Germinal center (tissue), 1 donor: ENCODE measurements at regions not wholly inside any gene's neighbourhood (a gene's known extent, or its start where the extent isn't known, plus 50 kb on each side); places are given as distances from the start of the nearest gene placed in this dataset.

Experiments
- DNase-seq: peaks from one replicate; pipeline ENCODE4 v3.0.0; 2012; ENCODE audit warnings: mixed read lengths, low spot score

DNA sequence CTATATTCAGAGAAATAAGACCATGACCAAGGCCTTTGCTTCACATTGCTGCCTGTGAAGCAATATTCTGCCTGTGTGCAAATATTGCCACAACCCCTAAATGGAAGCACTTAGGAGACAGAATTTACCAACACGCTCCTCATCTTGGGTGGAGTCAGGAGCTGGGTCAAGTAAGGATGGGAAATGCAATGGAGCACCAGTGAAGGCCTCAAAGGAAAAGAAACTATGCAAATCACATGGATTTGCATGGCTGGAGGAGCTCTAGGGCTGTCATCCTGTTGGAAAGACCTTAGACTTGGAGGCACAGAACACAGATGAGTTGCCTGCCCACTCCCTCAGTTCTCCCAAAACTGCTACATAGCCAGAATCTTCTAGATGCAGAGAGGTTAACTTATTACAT is 435.5 kb downstream of the SIPA1L2 start:
- DNase-seq = no peak

DNA sequence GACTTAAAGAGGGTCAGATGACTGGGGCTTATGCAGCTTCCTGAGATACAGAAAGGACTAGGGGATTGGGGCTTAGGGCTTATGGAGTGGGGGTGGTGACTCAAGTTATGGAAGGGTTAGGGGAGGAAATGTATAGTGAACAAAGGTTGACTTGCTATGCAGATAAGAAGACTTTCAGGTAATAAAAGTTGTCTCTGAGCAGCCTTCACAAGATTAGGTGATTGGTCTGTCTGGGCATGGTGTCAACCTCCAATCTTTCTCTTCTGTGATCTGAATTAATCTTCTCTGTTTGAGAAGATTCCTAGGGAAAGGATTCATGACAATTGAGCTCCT is 436.5 kb downstream of the SIPA1L2 start:
- no peak for DNase-seq

DNA sequence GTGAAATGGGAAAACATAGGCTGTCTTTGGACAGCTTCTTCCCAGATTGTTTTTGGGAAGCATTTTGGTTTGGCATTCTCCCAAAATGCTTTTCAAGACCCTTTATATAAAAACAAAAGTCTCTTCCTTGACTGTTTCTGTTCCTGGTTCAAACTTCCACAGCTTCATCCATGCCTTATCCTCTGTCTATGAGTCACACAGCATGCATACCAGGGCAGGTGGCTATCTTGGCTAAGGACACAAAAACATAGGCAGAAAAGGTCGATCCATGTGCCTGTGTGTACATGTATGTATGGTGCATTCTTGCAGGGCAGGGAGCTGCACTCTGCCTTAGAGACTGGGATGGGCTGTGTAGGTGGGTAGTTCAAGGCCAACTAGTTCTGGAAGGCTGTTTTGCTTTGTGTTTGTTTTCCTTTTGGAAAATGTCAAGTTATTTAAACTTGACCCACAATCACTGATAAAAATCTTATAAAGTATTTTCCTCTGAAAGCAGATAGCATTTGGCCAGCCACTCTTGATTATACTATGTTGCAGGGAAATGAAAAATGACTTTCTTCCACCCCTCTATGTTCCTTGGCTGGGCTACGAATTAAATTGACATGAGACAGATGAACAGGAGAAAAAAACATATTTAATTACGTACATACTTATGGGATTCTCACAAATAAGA is 437.0 kb downstream of the SIPA1L2 start:
- no peak for DNase-seq

DNA sequence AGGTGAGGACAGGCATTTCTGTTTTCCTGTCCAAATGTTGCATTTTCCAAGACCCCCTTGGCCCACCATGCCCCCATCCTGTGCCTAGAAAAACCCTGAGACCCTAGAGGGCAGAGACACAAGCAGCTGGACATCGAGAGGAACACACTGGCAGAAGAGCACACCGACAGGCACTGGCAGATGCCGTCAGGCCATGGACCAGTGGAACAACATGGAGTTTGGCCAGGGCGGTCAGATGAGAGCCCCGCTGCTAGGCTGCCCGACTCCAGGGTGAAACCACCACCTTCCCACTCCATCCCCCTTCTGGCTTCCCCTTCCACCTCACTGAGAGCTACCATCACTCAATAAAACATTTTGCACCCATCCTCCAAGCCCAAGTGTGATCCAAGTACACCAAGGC is 438.4 kb downstream of the SIPA1L2 start:
- DNase-seq = no peak

DNA sequence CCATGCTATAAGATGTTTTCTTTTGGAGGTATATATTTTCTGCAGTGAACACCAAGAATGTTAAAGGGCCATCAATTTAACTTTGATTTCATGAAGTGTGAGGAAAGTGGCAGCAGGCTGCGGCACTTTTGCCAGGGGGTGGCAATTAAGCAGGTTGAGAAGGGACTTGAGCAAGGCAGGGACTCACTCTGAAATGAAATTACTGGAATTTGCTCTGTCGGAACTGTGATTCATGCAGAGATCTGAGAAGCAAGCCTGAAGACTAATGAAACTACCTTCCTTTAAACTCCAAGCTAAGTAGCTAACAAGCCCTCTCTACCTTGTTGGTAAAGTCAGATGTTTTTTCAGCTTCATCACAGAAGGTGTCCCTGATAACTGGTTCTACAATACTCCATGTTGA is 441.6 kb downstream of the SIPA1L2 start:
- no peak for DNase-seq

DNA sequence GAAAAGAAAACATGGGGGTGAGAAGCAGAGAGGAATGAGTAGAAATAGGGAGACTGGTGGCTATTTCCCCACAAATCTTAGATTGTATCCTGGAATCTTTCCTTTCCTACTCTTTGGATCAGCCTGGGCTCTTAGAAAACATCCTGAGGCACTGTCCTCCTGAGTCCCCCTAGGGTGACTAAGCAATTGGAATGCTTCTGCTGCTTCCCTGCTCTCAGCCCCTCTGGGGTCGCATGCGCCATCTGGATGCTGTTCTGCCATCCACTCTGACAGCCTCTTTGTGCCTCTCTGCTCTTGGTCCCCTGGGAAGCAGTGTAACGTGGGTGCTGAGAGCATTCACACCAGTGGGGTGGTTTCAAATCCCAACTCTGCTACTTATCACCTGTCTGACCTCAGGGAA is 443.0 kb downstream of the SIPA1L2 start:
- no peak for DNase-seq

DNA sequence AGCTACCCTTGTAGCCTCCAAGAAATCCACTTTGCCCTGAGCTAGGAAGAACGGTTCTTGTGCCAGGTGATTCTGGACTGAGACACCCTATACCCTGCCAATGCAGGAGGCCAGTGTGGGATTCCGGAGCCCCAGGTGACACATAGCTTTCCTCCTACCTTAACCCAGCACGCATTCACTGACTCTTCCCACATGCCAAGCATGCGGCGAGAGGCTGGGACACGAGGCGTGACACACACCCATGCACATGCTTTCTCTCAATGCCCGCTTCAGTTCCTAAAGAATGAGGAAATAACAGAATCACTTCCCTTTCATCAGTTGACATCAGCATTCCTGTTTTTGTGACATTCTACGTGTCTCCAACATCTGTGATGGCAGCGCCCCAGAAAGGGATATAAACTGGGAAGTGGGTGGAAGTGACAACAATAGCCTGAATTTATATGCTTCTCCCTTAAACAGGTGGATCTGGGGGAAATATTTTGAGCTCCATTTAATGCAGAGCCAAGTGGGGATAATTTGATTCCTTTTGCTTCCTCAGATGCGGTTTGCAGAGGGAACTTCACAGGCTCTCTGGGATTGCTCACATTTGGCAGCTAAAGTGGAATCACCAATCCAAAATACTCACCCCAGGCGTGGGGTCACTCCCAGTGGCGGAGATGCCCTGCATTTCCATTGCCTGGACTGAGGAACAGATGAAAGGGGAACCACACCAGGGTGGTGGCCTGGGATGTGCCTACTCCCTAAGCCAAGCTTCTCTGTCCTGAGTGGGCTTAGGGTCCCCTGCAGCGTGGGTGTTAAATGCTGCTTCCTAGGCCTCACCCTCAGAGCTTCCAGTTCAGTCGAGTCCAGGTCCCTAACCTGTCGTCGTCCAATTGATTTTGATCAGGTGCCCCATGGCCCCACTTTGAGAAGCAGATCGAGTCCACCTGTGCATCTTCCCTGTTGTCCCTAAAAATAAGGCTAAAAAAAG is 445.1 kb downstream of the SIPA1L2 start:
- DNase-seq = no peak

DNA sequence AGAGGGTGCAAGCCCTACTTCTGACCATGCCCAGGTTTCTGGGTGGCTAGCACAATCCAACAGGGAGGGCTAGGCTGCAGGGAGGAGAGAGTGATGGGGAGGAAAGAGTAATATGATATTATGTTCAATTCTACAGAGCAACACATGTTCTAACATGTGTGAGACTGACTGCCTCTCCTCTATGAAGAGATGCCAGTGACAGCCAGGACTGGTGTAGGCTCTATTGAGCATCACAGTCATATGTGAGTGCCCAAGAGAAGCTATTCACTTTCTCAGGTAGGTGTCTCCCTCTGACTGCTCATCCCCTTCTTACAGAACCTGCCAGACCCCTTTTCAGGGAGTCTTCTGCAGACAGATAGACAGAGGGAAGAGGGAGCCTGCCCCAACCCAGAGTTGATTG is 446.1 kb downstream of the SIPA1L2 start:
- no peak for DNase-seq

DNA sequence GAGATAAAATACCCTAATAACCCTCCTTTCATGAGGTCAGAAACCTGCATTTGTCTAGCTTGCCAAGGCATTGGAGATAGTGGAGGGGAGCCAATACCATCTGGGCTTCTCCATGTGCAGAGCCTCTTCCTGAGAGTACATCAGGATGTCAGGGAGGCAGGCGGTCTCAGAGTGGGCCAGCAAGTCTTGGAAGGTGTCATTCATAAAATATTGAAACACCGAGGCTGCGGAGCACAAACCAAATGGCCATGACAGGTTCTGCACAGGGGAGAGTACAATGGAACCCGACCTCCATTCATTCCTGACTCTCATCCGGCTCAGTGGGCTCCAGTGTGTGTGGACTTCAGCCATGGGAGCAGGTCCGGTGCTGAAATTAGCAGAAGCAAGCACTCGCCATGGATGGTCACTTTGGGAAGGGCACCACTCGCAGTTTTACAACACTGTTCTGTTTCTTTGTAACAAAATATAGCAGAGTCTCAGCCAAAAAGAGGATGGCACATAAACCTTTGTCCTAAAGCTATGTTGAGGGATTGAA is 446.6 kb downstream of the SIPA1L2 start:
- no peak for DNase-seq

DNA sequence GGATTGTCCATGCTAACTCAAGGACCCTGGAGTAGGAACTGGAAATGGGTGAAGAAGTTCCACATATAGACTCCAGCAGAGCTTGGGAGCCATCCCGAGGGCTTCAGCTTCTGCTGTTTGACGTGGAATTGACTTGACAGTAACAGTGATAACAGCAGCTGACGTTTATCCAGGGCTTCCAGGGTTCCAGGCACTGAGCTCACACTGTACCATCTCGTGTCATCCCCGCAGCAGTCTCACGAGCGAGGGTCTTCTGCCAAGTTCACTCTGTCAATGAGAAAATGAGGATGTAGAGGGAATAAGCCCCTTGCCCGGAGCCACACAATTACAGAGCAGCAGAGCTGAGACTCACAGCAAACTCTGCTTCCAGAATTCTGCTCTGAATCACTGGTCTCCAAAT is 447.7 kb downstream of the SIPA1L2 start:
- no peak for DNase-seq

DNA sequence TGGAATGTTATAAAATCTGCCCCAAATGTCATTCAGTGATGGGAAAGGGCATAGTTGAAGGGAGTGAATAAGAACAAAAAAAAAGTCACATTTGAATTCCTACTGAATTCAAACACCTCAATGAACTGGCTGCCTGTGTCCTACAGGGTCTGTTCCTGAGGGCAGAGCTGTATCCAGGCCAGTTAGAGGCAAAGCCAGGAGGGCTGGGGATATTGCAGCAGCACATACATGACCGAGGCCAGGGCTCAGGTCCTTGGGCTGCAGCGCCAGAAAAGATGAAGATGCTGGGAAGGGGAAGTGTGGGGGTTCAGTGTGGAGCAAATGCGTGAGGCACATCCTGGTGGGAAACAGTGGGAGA is 449.2 kb downstream of the SIPA1L2 start:
- DNase-seq = no peak

DNA sequence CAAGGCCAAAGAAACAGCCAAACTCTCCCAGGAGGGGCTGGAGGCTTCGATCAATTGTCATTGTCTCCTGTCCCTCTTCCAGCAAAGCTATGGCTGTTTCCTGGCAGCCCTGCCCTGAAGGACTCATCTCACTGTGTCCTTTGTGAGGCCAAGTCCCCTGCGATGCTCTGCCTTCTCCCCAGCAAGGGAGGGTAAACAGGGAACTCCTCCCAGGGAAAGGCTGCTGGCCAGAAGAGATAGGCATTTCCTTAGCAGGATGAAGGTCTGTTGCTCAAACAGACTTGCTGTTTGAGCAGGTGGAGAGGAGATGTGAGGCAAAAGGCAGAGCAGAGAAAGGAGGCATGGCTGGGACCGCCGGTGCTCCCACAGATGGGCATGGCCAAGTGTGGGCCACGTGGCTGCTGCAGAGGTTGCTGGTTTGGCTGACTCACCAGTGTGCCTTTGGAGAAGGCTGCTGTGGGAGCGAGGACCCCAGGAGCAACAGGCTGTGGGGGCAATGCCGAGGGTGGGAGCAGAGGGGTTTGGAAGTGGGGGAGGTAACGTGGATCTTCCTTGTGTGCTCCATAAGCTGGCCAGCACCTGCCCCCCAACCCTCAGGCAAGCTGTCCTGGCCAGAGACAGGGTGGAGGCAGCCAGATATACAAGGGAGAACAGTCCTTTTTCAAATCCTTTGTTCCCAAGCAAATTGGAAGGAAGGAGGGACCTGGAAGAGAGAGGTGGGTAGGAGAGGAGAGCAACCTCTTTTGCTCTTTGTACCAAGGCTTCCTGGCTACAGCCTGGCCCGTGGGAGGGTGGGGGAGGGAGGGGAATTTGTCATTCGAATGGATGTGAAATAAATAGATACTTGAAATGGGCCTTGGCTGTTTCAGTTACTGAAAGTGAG is 449.8 kb downstream of the SIPA1L2 start:
- no peak for DNase-seq

DNA sequence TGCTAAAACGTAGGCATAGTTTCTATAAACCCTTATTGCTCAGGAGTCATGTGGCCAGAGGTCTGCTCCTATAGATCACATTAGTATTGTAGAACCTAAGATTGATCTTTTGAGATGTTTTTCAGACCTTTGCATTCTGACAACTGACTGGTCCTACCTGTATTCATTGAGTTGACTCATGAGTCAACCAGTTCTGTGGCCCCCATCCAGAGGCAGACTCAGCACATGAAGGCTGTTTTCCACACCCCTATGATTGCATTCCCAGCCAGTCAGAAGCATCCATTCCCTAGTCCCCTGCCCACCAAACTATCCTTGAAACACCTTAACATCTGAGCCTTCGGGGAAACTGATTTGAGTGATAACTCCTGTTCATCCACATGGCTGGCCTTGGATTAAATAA is 451.7 kb downstream of the SIPA1L2 start:
- DNase-seq = no peak

DNA sequence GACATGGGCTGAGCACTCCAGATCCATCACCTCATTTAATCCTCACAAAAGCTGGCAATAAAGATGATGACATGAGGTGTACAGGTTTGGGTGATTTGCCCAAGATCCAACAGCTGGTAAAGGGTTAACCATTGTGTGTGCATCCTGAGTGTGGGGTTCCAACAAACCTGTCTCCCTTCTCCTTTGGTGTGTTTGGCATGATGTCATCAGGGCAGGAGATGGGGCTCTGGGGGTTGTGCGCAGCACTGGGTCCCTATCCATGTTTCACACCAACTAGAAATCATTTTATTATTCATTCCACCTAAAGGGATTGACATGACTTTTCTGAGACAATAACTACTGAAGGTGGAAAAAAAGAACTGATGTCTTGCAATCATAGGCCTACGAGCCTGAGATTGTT is 452.5 kb downstream of the SIPA1L2 start:
- no peak for DNase-seq

DNA sequence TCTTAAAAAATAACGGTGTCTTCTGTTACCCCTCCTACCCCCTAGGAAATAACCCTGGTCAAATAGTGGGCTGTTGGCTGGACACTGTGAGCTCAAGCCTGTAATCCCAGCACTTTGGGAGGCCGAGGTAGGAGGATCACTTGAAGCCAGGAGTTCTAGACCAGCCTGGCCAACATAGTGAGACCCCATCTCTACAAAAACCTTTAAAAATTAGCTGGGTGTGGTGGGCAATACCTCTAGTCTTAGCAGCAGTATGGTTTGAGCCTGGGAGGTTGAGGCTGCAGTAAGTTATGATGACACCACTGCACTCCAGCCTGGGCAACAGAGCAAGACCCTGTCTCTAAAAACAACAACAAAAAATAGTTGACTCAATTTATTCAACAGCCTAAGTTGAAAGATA is 453.7 kb downstream of the SIPA1L2 start:
- no peak for DNase-seq

DNA sequence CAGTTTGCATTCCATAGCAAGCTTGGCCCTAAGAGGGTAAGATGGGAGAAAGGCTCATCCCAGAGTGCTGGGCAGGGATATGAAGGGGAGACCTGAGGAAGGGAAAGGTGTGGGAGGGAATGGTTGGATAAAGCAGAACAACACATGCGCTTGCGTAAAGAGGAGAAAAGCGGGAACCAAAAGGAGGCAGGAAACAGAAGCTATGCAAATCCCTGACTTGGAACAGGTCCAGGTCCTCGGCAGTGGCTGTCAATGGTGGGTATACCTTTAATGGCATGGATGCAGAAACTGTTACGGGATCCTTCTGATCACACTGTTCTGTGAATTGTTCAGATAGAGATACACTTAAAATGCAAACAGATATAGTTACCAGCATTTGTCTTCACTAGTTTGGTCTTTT is 455.6 kb downstream of the SIPA1L2 start:
- DNase-seq = no peak

DNA sequence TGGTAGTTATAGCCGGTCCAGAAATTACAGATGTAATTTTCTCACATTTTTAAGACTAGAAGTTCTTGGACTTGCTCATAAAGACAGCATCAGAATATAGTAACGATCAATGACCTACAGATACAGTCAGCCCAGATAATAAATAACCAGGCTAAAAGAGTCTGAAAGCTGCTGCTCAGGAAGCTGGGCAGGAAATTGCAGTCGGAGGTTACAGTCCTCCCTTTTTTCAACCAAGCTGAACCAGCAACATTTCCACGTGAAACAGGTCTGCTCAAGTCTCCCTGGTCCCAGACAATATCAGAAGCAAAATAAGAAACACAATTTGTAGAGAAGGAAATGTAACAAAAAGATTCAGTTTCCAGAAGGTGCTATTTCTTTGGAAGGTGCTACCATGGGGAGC is 457.4 kb downstream of the SIPA1L2 start:
- DNase-seq = no peak

DNA sequence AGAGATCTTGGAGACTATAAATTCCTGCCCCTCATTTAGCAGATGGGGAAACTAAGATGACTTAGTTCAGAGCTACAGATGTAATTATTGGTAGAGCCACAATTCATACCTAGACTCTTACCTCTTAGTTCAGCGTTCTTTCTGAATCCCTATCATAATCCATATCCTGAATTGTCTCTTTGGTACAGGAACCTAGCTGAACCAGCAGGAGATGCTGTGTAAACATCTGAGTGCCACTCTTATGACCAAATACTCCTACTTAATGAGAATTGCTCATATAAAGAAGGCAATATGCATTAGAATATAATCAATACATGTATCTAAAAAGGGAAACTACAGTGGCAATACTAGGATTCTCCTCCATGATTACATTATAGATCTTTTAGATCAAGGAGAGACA is 459.0 kb downstream of the SIPA1L2 start:
- DNase-seq = no peak

DNA sequence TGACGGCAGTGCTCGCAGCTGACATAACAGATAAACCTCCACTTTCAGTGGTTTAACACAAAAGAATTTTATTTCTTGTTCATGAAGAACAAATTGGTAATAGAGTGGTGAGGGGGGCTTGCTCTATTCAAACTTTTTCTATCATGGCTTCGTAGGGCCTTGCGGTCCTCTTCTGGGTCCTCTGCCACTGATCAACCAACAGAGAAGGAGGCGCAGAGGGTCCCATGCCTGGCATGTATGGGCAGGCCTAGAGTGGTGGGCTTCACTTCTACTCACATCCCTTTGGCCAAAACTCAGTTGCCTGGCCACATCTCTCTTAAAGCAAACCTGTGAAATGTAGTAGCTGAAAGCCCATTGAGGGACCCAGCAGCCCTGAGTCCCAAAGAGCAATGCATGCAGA is 460.5 kb downstream of the SIPA1L2 start:
- no peak for DNase-seq

DNA sequence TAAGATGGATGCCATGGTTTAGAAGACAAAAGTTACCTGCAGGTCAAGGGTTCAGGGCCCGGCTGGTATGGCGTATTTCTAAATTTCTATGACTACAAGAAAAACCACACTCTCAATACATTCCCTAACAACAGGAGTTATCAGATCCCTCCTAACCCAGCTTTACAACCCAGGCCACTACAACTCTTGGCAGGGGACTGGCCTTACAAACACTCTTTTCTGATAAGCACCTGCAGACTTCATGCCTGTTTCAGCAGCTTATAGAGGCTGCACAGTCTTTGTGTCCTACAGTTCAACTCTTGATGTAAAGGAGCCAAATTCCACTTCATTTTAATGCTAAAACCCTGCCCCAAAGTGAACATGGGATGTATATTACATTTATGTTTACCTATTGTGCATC is 461.4 kb downstream of the SIPA1L2 start:
- no peak for DNase-seq

DNA sequence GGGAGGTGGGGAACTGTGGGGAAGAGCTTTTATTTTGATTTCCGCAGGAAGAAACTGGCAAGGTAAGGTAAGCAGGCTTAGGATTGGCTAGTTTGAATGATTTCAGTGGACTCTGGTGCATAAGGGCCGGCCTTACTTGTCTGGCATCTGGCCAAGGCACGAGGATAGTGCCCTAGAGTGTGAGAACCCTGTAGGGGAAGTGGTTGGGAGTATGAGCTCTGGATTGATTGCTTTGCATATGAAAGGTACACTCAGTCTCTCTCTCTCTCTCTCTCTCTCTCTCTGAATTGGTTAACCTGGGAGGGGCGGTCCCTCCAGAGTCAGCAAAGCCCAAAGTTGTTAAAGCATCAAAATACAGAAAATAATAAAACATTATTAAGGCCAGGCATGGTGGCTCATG is 463.0 kb downstream of the SIPA1L2 start:
- no peak for DNase-seq
